Karpas-422 (cell line): ENCODE measurements at regions not wholly inside any gene's neighbourhood (a gene's known extent, or its start where the extent isn't known, plus 50 kb on each side); places are given as distances from the start of the nearest gene placed in this dataset.
"Not testable (repeated sequence)": the region's sequence is repeated elsewhere in the genome, so short reads cannot be mapped to it uniquely, and the experiment has no call there.

Experiments used
- DNase-seq: peaks from one replicate; pipeline ENCODE4 v3.0.0-alpha.2; 2015
- H2AFZ ChIP-seq: fragments of 200-600 bp; sonication (generic); 2 replicates; pipeline ENCODE4 v1.6.1; 2014; ENCODE audit warnings: antibody characterized with exemption, low read length, mixed read lengths
- H3K27ac ChIP-seq: fragments of 200-600 bp; sonication (generic); 2 replicates; pipeline ENCODE4 v1.5.1; 2014; ENCODE audit warnings: mild to moderate bottlenecking, low read length, moderate library complexity
- H3K27me3 ChIP-seq: fragments of 200-600 bp; sonication (generic); 2 replicates; pipeline ENCODE4 v1.6.1; 2014; ENCODE audit warnings: low read length, mixed read lengths
- H3K36me3 ChIP-seq: fragments of 200-600 bp; sonication (generic); 2 replicates; pipeline ENCODE4 v1.6.1; 2014; ENCODE audit warnings: low read length, mixed read lengths; ENCODE audit not compliant: insufficient read depth
- H3K4me1 ChIP-seq: fragments of 200-600 bp; sonication (generic); 2 replicates; pipeline ENCODE4 v1.6.1; 2014; ENCODE audit warnings: mild to moderate bottlenecking, low read length, mixed read lengths
- H3K4me2 ChIP-seq: fragments of 200-600 bp; sonication (generic); 2 replicates; pipeline ENCODE4 v1.6.1; 2014; ENCODE audit warnings: low read length, low read depth, mild to moderate bottlenecking; ENCODE audit not compliant: poor library complexity, severe bottlenecking
- H3K4me3 ChIP-seq: fragments of 200-600 bp; sonication (generic); 2 replicates; pipeline ENCODE4 v1.5.1; 2014; ENCODE audit warnings: mild to moderate bottlenecking, antibody characterized with exemption, low read length, mixed read lengths
- H3K79me2 ChIP-seq: fragments of 200-600 bp; sonication (generic); 2 replicates; pipeline ENCODE4 v1.6.1; 2014; ENCODE audit warnings: mild to moderate bottlenecking, low read length, mixed read lengths
- H3K9ac ChIP-seq: fragments of 200-600 bp; sonication (generic); 2 replicates; pipeline ENCODE4 v1.6.0; 2014; ENCODE audit warnings: low read length
- H3K9me2 ChIP-seq: fragments of 200-600 bp; sonication (generic), shearing (Covaris generic); replicated peaks from 2 replicates; pipeline ENCODE4 v1.6.0; 2014; ENCODE audit warnings: mild to moderate bottlenecking, low read length, moderate library complexity; ENCODE audit not compliant: insufficient read depth
- H3K9me3 ChIP-seq: fragments of 300-700, 200-600 bp; sonication (generic); 2 replicates; pipeline ENCODE4 v1.6.1; 2014; ENCODE audit warnings: low read length, mixed read lengths
- H4K20me1 ChIP-seq: fragments of 200-600 bp; sonication (generic); 2 replicates; pipeline ENCODE4 v1.6.1; 2014; ENCODE audit warnings: mild to moderate bottlenecking, antibody characterized with exemption, low read length, low read depth; ENCODE audit not compliant: insufficient read depth

GRCh38 chr2:39838589-39838988, 59.5 kb upstream of the THUMPD2 start:
- Histone ChIP-seq H3K9ac (no peak overlapping the region), H3K9me2 (no peaks in the 10 kb centered on the region), H3K9me3 (no peaks in the 10 kb centered on the region), H3K4me2 (no peak overlapping the region), H3K27ac (no peak overlapping the region), H3K4me3 (no peak overlapping the region), H3K4me1 (no peaks in the 10 kb centered on the region), H4K20me1 (no peaks in the 10 kb centered on the region), H3K36me3 (no peaks in the 10 kb centered on the region), H2AFZ (no peak overlapping the region), H3K79me2 (no peaks in the 10 kb centered on the region), H3K27me3 (no peaks in the 10 kb centered on the region)
- no peak for DNase-seq

GRCh38 chr2:39837856-39838453, 58.9 kb upstream of the THUMPD2 start:
- Histone ChIP-seq H3K9ac (no peak overlapping the region), H4K20me1 (no peaks in the 10 kb centered on the region), H3K4me2 (no peak overlapping the region), H3K4me3 (no peak overlapping the region), H2AFZ (no peak overlapping the region), H3K27me3 (no peaks in the 10 kb centered on the region), H3K9me3 (no peaks in the 10 kb centered on the region), H3K27ac (no peak overlapping the region), H3K4me1 (no peaks in the 10 kb centered on the region), H3K9me2 (no peaks in the 10 kb centered on the region), H3K36me3 (no peaks in the 10 kb centered on the region), H3K79me2 (no peaks in the 10 kb centered on the region)
- DNase-seq: peak; percentile 76

GRCh38 chr2:39836638-39837037, 57.6 kb upstream of the THUMPD2 start:
- Histone ChIP-seq H3K4me1 (no peaks in the 10 kb centered on the region), H3K79me2 (no peaks in the 10 kb centered on the region), H3K4me3 (no peak overlapping the region), H3K27ac (no peak overlapping the region), H3K9me3 (no peaks in the 10 kb centered on the region), H3K9me2 (no peaks in the 10 kb centered on the region), H2AFZ (no peak overlapping the region), H3K36me3 (no peaks in the 10 kb centered on the region), H4K20me1 (no peaks in the 10 kb centered on the region), H3K4me2 (no peak overlapping the region), H3K9ac (no peak overlapping the region), H3K27me3 (no peaks in the 10 kb centered on the region)
- DNase-seq: no peak

GRCh38 chr2:39834426-39834825, 55.4 kb upstream of the THUMPD2 start:
- no peak overlapping the region for H3K9ac ChIP-seq
- H3K27ac ChIP-seq: no peak overlapping the region
- no peak overlapping the region for H3K4me2 ChIP-seq
- H3K27me3 ChIP-seq: no peaks in the 10 kb centered on the region
- no peak for DNase-seq
- no peaks in the 10 kb centered on the region for H3K9me3 ChIP-seq
- no peaks in the 10 kb centered on the region for H3K36me3 ChIP-seq
- no peak overlapping the region for H2AFZ ChIP-seq
- no peaks in the 10 kb centered on the region for H4K20me1 ChIP-seq
- no peaks in the 10 kb centered on the region for H3K9me2 ChIP-seq
- no peaks in the 10 kb centered on the region for H3K4me1 ChIP-seq
- no peak overlapping the region for H3K4me3 ChIP-seq
- H3K79me2 ChIP-seq: no peaks in the 10 kb centered on the region

GRCh38 chr2:39830610-39831009, 51.6 kb upstream of the THUMPD2 start:
- H3K9ac ChIP-seq, H3K9me2 ChIP-seq, H3K27me3 ChIP-seq, H3K4me1 ChIP-seq, H3K9me3 ChIP-seq, H2AFZ ChIP-seq, H3K36me3 ChIP-seq, H3K4me3 ChIP-seq, H3K4me2 ChIP-seq, H3K79me2 ChIP-seq, H3K27ac ChIP-seq, H4K20me1 ChIP-seq, DNase-seq: not testable (repeated sequence)
